ENCODE measurements at regions not wholly inside any gene's neighbourhood (a gene's known extent, or its start where the extent isn't known, plus 50 kb on each side); places are given as distances from the start of the nearest gene placed in this dataset.

DNA sequence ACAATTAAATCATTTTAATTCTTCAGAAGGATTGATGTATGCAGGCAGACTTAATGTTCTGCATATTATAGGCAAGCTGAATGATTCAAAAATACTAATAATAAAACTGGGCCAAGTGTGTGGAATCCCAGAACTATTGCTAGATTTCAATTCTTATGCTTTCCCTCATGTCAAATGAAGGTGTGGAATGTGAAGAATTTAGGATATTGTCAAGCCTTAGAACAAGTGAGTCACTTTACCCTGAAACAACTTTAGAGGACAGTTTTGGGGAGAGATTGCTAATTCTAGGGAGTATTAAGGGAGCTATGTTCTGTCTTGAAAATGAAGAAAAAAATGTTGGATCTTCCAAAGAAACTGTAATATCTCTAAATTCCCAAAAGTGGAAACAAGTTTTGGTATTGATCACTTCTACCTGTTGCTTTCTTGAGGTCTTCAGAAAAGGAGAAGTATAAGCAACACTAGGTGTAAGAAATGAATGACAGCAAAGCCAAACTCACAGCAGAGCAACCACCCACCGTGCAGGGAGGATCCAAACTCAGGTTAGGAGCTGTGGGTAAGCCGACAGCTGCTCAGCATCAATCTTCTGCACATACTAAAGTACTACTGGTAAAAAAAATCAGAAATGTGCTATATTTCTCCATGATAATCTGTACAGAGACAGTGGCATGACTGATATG lies 818.1 kb downstream of the SLC4A3 start:
- H3K9me3 ChIP-seq (ENCODE audit: low read depth, low read length): no peaks in the 10 kb centered on the region
- no peak overlapping the region for H3K27ac ChIP-seq (ENCODE audit: low read depth, low read length)
- H3K36me3 ChIP-seq (ENCODE audit: insufficient read depth, low read length): no peaks in the 10 kb centered on the region
- no peaks in the 10 kb centered on the region for H3K4me1 ChIP-seq (ENCODE audit: insufficient read depth, low read length)
- no peaks in the 10 kb centered on the region for H3K27me3 ChIP-seq (ENCODE audit: insufficient read depth, low read length)
- no peak overlapping the region for H3K4me2 ChIP-seq (ENCODE audit: insufficient read depth, low read length)
- TF ChIP-seq, protein P1, sequence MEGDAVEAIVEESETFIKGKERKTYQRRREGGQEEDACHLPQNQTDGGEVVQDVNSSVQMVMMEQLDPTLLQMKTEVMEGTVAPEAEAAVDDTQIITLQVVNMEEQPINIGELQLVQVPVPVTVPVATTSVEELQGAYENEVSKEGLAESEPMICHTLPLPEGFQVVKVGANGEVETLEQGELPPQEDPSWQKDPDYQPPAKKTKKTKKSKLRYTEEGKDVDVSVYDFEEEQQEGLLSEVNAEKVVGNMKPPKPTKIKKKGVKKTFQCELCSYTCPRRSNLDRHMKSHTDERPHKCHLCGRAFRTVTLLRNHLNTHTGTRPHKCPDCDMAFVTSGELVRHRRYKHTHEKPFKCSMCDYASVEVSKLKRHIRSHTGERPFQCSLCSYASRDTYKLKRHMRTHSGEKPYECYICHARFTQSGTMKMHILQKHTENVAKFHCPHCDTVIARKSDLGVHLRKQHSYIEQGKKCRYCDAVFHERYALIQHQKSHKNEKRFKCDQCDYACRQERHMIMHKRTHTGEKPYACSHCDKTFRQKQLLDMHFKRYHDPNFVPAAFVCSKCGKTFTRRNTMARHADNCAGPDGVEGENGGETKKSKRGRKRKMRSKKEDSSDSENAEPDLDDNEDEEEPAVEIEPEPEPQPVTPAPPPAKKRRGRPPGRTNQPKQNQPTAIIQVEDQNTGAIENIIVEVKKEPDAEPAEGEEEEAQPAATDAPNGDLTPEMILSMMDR (IDR thresholded peaks at IDR 0.05; ENCODE audit: extremely low read depth, low read depth, low read length): no peak
- H2AFZ ChIP-seq (ENCODE audit: low read length): no peak overlapping the region
- H4K20me1 ChIP-seq (ENCODE audit: insufficient read depth, low read length): no peaks in the 10 kb centered on the region
- no peak overlapping the region for H3K4me3 ChIP-seq (ENCODE audit: insufficient read depth, low read length)
- DNase-seq (ENCODE audit: insufficient read length, low spot score, missing footprints): peak; percentile 4
- no peaks in the 10 kb centered on the region for H3K79me2 ChIP-seq (ENCODE audit: insufficient read depth, low read length)

DNA sequence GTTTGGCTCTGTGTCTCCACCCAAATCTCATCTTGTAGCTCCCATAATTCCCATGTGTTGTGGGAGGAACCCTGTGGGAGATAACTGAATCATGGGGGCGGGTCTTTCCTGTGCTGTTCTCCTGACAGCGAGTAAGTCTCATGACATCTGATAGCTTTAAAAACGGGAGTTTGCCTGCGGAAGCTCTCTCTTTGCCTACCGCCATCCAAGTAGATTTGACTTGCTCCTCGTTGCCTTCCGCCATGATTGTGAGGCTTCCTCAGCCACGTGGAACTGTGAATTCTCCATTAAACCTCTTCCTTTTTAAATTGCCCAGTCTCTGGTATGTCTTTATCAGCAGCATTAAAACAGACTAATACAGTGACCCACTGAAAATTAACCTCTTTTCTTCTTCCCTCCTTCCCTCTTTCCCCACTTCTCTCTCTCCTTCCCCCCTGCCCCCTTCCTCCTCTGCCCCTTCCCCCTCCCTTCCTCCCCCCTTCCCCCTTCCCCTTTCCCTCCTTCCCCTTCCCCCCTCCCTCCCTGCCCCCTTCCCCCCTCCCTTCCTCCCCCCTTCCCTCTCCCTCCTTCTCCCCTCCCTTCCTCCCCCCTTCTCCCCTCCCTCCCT lies 818.8 kb downstream of the SLC4A3 start:
- no peaks in the 10 kb centered on the region for H3K27me3 ChIP-seq (ENCODE audit: insufficient read depth, low read length)
- H3K27ac ChIP-seq (ENCODE audit: low read depth, low read length): no peak overlapping the region
- no peaks in the 10 kb centered on the region for H4K20me1 ChIP-seq (ENCODE audit: insufficient read depth, low read length)
- H3K36me3 ChIP-seq (ENCODE audit: insufficient read depth, low read length): no peaks in the 10 kb centered on the region
- no peaks in the 10 kb centered on the region for H3K9me3 ChIP-seq (ENCODE audit: low read depth, low read length)
- H3K4me3 ChIP-seq (ENCODE audit: insufficient read depth, low read length): no peak overlapping the region
- H2AFZ ChIP-seq (ENCODE audit: low read length): no peak overlapping the region
- H3K4me1 ChIP-seq (ENCODE audit: insufficient read depth, low read length): no peaks in the 10 kb centered on the region
- no peaks in the 10 kb centered on the region for H3K79me2 ChIP-seq (ENCODE audit: insufficient read depth, low read length)
- no peak overlapping the region for H3K4me2 ChIP-seq (ENCODE audit: insufficient read depth, low read length)
- no peak for DNase-seq (ENCODE audit: insufficient read length, low spot score, missing footprints)
- TF ChIP-seq, protein P1 (IDR thresholded peaks at IDR 0.05; ENCODE audit: extremely low read depth, low read depth, low read length): no peak

DNA sequence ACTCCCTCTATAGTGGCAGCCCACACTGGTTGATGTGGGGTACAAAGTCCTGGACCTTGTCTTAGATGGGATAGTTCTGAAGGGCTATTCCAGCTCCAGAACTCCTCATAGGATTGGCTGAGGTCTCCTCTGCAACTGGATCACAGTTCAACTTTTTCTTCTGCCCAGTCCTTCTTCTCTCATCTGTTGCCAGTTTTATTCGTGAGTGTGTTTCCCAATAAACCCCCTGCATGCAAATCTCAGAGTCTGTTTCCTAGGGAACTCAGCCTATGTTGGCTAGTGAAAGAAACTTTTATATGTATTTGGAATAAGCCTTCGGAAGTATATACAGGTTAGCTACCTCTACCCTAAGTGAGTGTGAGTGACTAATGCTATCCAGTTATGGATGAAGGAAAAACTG lies 823.4 kb downstream of the SLC4A3 start:
- no peaks in the 10 kb centered on the region for H3K79me2 ChIP-seq (ENCODE audit: insufficient read depth, low read length)
- H3K9me3 ChIP-seq (ENCODE audit: low read depth, low read length): no peaks in the 10 kb centered on the region
- H3K4me1 ChIP-seq (ENCODE audit: insufficient read depth, low read length): no peaks in the 10 kb centered on the region
- no peaks in the 10 kb centered on the region for H3K36me3 ChIP-seq (ENCODE audit: insufficient read depth, low read length)
- H3K4me2 ChIP-seq (ENCODE audit: insufficient read depth, low read length): no peak overlapping the region
- H2AFZ ChIP-seq (ENCODE audit: low read length): no peak overlapping the region
- no peaks in the 10 kb centered on the region for H4K20me1 ChIP-seq (ENCODE audit: insufficient read depth, low read length)
- TF ChIP-seq, protein P1 (IDR thresholded peaks at IDR 0.05; ENCODE audit: extremely low read depth, low read depth, low read length): no peak
- no peak overlapping the region for H3K4me3 ChIP-seq (ENCODE audit: insufficient read depth, low read length)
- H3K27me3 ChIP-seq (ENCODE audit: insufficient read depth, low read length): no peaks in the 10 kb centered on the region
- peak; percentile 6 for DNase-seq (ENCODE audit: insufficient read length, low spot score, missing footprints)
- no peak overlapping the region for H3K27ac ChIP-seq (ENCODE audit: low read depth, low read length)

DNA sequence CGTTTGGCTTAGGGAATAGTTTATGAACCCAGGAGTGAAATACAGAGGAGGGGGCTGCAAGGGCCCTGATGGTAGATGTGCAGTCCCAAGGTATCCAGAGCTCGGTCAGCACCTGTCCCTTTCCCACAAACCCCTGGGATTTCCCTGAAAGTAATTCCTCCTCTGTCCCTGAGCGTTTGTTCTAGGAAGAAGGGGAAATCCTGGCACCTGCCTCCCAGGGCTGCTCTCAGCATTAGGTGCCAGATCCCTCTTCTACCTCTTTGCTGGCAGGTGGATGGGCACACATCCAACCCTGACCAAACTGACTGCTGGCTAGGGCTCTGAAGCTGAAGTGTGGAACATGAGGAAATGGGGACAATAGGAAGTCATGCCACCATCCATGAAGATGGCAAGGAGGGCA lies 824.0 kb downstream of the SLC4A3 start:
- H3K4me3 ChIP-seq (ENCODE audit: insufficient read depth, low read length): no peak overlapping the region
- no peak for DNase-seq (ENCODE audit: insufficient read length, low spot score, missing footprints)
- H4K20me1 ChIP-seq (ENCODE audit: insufficient read depth, low read length): no peaks in the 10 kb centered on the region
- no peaks in the 10 kb centered on the region for H3K27me3 ChIP-seq (ENCODE audit: insufficient read depth, low read length)
- no peak overlapping the region for H2AFZ ChIP-seq (ENCODE audit: low read length)
- no peaks in the 10 kb centered on the region for H3K9me3 ChIP-seq (ENCODE audit: low read depth, low read length)
- TF ChIP-seq, protein P1 (IDR thresholded peaks at IDR 0.05; ENCODE audit: extremely low read depth, low read depth, low read length): no peak
- no peaks in the 10 kb centered on the region for H3K36me3 ChIP-seq (ENCODE audit: insufficient read depth, low read length)
- H3K79me2 ChIP-seq (ENCODE audit: insufficient read depth, low read length): no peaks in the 10 kb centered on the region
- no peak overlapping the region for H3K4me2 ChIP-seq (ENCODE audit: insufficient read depth, low read length)
- no peak overlapping the region for H3K27ac ChIP-seq (ENCODE audit: low read depth, low read length)
- no peaks in the 10 kb centered on the region for H3K4me1 ChIP-seq (ENCODE audit: insufficient read depth, low read length)
